Uterus (tissue), 2 donors: ENCODE measurements at regions not wholly inside any gene's neighbourhood (a gene's known extent, or its start where the extent isn't known, plus 50 kb on each side); places are given as distances from the start of the nearest gene placed in this dataset.

Experiments
- CTCF ChIP-seq, 4 experiments: fragments of 200-600 bp in 2 of 4; fragments of 450-650 bp in 2 of 4; sonication (generic) in 2 of 4; IDR thresholded peaks; one replicate each; pipeline ENCODE4 v1.5.1; 2016 to 2019; ENCODE audit warnings: antibody characterized with exemption in 4 of 4, mild to moderate bottlenecking in 2 of 4, moderate library complexity in 1 of 4
- POLR2A ChIP-seq, 2 donors: fragments of 450-650 bp; IDR thresholded peaks; one replicate each; pipeline ENCODE4 v1.6.1; 2016; ENCODE audit warnings: antibody characterized with exemption in 2 of 2, mild to moderate bottlenecking in 1 of 2, moderate library complexity in 1 of 2

- TF ChIP-seq POLR2A (IDR thresholded peaks at IDR 0.05) (no peak), CTCF (IDR thresholded peaks at IDR 0.05) (no peak)
These were observed 1211.6 kb upstream of the PCDH20 start for GRCh38 chr13:62627226-62627625.
